ENCODE measurements at regions not wholly inside any gene's neighbourhood (a gene's known extent, or its start where the extent isn't known, plus 50 kb on each side); places are given as distances from the start of the nearest gene placed in this dataset.

- peak; percentile 3 for DNase-seq
Observed at GRCh38 chr12:115504306-115505290, 772.9 kb downstream of the MED13L start.

DNA sequence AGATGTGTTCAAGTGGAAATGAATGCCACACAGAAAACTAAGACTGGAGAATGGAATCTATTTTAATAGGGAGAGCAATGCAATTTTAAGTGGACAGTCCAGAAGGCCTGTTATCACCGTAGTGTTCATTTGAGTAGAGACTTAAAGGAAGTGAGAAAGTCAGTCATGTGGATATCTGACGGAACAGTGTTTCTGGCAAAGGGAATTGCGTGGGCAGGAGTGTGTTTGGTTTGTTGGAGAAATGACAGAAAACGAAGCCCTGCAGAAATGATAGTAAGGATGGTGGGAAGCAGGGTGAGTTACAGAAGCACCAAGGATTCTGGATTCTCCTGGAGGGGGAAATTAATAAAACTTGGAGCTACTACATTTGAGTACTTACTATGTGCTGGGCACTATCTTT, 776.6 kb downstream of the MED13L start:
- no peak for DNase-seq

- DNase-seq, result no peak
Observed at GRCh38 chr12:115495300-115495699, 782.2 kb downstream of the MED13L start.

DNA sequence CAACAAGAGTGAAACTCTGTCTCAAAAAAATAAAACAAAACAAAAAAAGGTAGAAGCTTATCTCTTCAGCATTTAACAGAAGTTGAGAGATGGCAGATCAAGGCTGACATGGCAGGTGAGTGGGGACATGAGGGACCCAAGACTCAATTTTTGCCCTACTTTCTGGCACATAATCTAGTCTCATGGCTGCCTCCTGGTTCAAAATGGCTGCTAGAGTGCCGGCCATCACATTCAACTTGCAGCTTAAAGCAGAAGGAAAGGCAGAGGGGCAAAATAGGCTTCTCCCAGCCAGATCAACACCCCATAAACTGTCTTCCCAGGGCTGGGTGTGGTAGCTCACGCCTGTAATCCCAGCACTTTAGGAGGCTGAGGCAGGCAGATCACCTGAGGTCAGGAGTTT, 784.9 kb downstream of the MED13L start:
- DNase-seq, result no peak

DNA sequence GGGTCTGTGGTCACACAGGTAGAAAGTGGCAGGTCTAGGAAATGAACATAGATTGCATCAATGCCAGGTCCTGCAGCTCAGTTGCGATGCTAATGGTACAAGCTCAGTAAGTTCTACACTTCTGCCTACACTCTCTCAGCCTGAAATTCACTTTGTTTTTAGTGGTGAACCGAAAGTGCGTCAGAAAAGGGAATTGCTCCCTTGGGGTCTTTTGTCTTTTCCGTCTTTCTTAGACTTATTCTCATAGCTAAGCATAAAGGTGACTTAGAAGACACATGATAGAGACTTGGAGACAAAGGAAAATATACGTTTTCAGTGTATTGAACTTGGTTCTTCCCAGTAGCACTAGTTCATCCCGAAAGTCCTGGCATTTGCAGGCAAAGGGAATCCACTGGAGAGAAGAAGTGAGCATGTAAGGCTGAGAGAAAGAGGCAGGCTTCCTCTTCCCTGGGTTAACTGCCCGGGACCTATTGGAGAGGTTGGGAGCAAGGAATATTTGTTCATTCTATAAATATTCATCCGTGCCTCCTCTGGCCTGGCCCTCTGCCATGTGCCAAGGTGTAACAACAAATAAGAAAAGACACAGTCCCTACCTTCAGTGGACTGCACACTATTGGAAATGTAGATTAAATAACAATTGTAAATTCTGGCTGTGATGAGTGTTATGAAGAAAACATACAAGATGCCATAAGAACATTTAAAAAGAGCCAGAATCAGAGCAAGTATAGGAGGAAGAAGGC, 785.8 kb downstream of the MED13L start:
- no peak for DNase-seq

GRCh38 chr12:115489253-115489652, 788.2 kb downstream of the MED13L start:
- DNase-seq, result no peak

GRCh38 chr12:115485967-115486366, 791.5 kb downstream of the MED13L start:
- DNase-seq, result no peak

GRCh38 chr12:115485503-115485902, 792.0 kb downstream of the MED13L start:
- DNase-seq, result no peak

GRCh38 chr12:115482943-115483342, 794.5 kb downstream of the MED13L start:
- no peak for DNase-seq

GRCh38 chr12:115481141-115481540, 796.4 kb downstream of the MED13L start:
- DNase-seq, result no peak

- no peak for DNase-seq
Observed at GRCh38 chr12:115478505-115478904, 794.5 kb upstream of the TBX3 start.

DNA sequence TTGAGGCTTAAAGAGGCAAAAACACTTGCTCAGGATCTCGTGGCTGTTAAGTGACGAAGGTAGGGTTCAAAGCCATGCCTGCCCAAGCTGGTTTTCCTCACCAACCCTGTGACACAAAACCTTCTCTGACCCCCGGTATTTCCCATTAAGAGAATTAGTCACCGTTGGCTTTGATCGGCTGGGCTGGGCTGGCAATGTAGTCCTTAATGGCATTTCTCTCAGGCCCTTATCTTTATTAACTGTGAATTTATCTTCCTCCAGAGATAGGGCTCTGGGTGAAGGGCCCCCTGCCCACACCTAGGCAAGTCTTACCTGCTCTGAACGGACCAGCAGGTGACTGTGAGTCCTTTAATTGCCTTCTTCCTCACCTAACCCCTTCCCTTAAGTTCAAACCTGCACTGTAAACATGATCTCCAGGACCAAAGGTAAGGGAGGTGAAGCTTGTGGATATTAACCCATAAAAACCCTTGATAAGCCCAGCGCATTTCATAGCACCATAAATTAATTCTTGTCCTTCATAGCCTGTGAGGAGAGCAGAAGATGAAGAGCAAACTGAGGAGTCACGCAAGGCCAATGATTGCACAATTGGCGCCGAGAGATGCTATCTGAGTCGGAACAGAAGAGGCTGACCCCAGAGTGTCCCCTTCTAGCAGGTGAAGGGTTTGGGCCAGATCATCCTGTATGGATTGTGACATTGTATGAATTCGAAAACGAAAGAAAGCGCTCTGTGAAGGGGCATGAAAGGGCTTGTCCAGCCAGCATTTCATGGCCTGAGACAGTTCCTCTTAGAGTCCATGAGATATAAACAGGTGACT, 790.8 kb upstream of the TBX3 start:
- DNase-seq, result no peak

DNA sequence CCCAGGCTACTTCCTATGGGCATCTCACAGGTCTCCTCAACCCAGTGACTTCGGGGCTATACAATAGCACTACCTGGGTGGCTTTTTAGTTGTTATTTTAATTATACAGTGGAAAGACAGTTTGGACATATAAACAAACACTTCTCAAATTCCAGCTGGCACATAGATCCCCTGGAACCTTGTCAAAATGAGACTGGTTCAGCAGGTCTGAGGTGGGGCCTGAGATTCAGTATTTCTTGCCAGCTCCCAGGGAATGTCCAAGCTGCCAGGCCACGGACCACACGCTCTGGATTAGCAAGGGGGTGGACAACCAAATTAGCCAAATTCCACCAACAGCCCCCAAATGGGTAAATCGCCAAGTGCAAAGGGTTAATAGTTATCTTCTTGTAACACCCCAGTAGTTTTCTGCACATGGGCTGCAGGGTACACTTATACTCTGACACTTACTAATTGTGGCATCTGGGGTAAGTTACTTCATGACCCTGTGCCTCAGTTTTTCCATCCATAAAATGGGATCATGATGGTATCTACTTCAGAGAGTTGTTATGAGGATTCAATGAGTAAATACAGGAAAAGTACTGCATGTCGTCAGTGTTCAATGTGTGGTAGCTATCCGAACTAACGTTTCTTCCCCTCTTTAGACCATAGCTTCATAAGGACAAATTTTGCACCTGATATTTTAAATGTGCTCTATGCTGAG, 789.4 kb upstream of the TBX3 start:
- DNase-seq, result no peak

- DNase-seq, result no peak
Observed at GRCh38 chr12:115472852-115473251, 788.9 kb upstream of the TBX3 start.

DNA sequence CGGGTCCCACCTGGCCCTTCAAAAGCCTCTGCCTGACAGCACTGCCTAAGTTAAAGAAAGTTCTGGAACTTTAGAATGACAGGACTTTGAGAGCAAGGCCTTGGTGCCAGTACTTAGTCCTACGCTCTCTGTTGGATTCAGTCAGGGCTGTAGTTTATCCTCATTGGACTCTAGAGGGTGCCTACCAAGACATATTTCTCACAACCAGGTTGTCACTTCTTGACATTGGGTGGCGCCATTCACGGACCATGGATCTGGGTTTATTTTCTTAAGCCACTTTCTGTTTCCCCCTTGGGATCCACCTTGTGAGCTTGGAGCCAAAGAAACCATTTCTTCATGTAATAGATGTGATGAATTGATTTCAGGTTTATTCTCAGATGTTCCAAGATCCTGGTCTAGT, 787.0 kb upstream of the TBX3 start:
- no peak for DNase-seq

GRCh38 chr12:115470526-115470925, 786.6 kb upstream of the TBX3 start:
- DNase-seq, result no peak

GRCh38 chr12:115468087-115468510, 784.1 kb upstream of the TBX3 start:
- DNase-seq, result no peak

- no peak for DNase-seq
Observed at GRCh38 chr12:115467531-115467930, 783.6 kb upstream of the TBX3 start.

GRCh38 chr12:115466076-115466475, 782.1 kb upstream of the TBX3 start:
- DNase-seq, result no peak

GRCh38 chr12:115464661-115465060, 780.7 kb upstream of the TBX3 start:
- DNase-seq, result no peak

- DNase-seq, result no peak
Observed at GRCh38 chr12:115464111-115464581, 780.2 kb upstream of the TBX3 start.

DNA sequence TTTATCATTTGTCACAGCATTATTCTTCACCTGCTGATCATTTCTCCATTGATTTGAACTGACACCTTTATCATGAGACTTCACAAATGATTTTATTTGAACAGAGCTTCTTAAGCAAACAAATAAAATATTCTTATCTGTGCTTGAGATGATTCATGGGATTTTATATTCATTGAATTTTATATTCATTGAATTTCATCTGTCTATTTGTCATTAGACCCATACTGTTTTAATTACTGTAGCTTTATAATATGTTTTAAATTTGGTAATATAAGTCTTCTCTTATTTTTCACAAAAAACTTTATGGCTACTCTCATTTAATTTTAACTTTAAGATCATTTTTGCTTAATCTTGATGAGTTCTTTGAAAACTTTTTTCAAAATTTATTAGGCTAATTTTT, 777.4 kb upstream of the TBX3 start:
- no peak for DNase-seq
